ENCODE measurements at regions not wholly inside any gene's neighbourhood (a gene's known extent, or its start where the extent isn't known, plus 50 kb on each side); places are given as distances from the start of the nearest gene placed in this dataset.

GRCh38 chr9:75718677-75719076 is 171.8 kb upstream of the PCSK5 start:
- ChIA-PET RAD21 (ENCODE audit: low non-redundant PET in 1 of 2, low total read pairs in 2 of 2, uncharacterized antibody in 2 of 2, unreplicated experiment in 2 of 2) (no interaction called here), POLR2A (no interaction called here), CTCF (no interaction called here)
- TF ChIP-seq SIN3A (IDR thresholded peaks at IDR 0.05; ENCODE audit: low read depth) (no peak), CBX3 (IDR thresholded peaks at IDR 0.05; ENCODE audit: low read depth) (no peak), REST (IDR thresholded peaks at IDR 0.05; ENCODE audit: low read depth) (no peak)
- H3K27me3 ChIP-seq (ENCODE audit: insufficient read depth, low read length), result no peaks in the 10 kb centered on the region
- H3K9me3 ChIP-seq (ENCODE audit: control insufficient read depth in 1 of 2, insufficient read depth in 1 of 2, low read depth in 1 of 2, low read length in 2 of 2), result no peaks in the 10 kb centered on the region
- no peaks in the 10 kb centered on the region for H3K79me2 ChIP-seq (ENCODE audit: insufficient read depth, low read length)
- H3K27ac ChIP-seq (ENCODE audit: low read depth, low read length), result no peak overlapping the region
- H3K4me1 ChIP-seq (ENCODE audit: control insufficient read depth in 1 of 2, insufficient read depth in 2 of 2, low read length in 2 of 2), result no peaks in the 10 kb centered on the region
- H4K20me1 ChIP-seq (ENCODE audit: insufficient read depth), result no peaks in the 10 kb centered on the region
- no peak overlapping the region for H2AFZ ChIP-seq (ENCODE audit: low read depth, low read length, poor library complexity, severe bottlenecking)
- H3K9ac ChIP-seq (ENCODE audit: low read length), result no peak overlapping the region
- DNase-seq (ENCODE audit: low read depth, low spot score), result no peak
- BruUV-seq (replicated peaks), result no TSS peak
- H3K4me3 ChIP-seq (replicated peaks in 1 of 2; ENCODE audit: low read depth in 1 of 2, low read length in 2 of 2), result no peak overlapping the region
- H3K36me3 ChIP-seq (ENCODE audit: control insufficient read depth in 1 of 2, insufficient read depth in 2 of 2, low read length in 2 of 2), result no peaks in the 10 kb centered on the region
- ATAC-seq, result no peak
- H3K9me2 ChIP-seq (ENCODE audit: insufficient read depth), result no peaks in the 10 kb centered on the region
- intact Hi-C loops (cut with micrococcal nuclease), result no loop called here
- no peak overlapping the region for H3K4me2 ChIP-seq (ENCODE audit: low read length)

- intact Hi-C loops (cut with micrococcal nuclease), result no loop called here
- POLR2A ChIA-PET, result no interaction called here
These were observed 162.1 kb upstream of the PCSK5 start for GRCh38 chr9:75728391-75728790.

More at GRCh38 chr9:75728391-75728790, 162.1 kb upstream of the PCSK5 start:
- H3K79me2 ChIP-seq (ENCODE audit: insufficient read depth, low read length), result no peaks in the 10 kb centered on the region
- H3K4me2 ChIP-seq (ENCODE audit: low read length), result no peak overlapping the region
- no peaks in the 10 kb centered on the region for H4K20me1 ChIP-seq (ENCODE audit: insufficient read depth)
- TF ChIP-seq TCF7L2 (IDR thresholded peaks at IDR 0.05; ENCODE audit: borderline replicate concordance, extremely low read depth, insufficient read depth, insufficient read length) (no peak), POLR2A (IDR thresholded peaks at IDR 0.05; ENCODE audit: borderline replicate concordance, extremely low read depth, insufficient read depth, insufficient read length) (no peak)
- RAD21 ChIA-PET (ENCODE audit: low non-redundant PET in 1 of 2, low total read pairs in 2 of 2, uncharacterized antibody in 2 of 2, unreplicated experiment in 2 of 2), result no interaction called here
- H3K4me3 ChIP-seq (replicated peaks in 1 of 2; ENCODE audit: low read depth in 1 of 2, low read length in 2 of 2), result no peak overlapping the region
- CTCF ChIA-PET, result interaction anchor here (1.3 kb wide), 1 partner anchor 138 kb away, joined by 3 read pairs; no protein-coding TSS in a partner anchor
- no peak overlapping the region for H3K9ac ChIP-seq (ENCODE audit: low read length)
- ATAC-seq (no peak), DNase-seq (ENCODE audit: low read depth, low spot score) (no peak)
- BruUV-seq (replicated peaks), result no TSS peak
- H3K4me1 ChIP-seq (ENCODE audit: control insufficient read depth in 1 of 2, insufficient read depth in 2 of 2, low read length in 2 of 2), result no peaks in the 10 kb centered on the region
- no peak overlapping the region for H3K27ac ChIP-seq (ENCODE audit: low read depth, low read length)
- no peaks in the 10 kb centered on the region for H3K9me3 ChIP-seq (ENCODE audit: control insufficient read depth in 1 of 2, insufficient read depth in 1 of 2, low read depth in 1 of 2, low read length in 2 of 2)
- peaks cover 11% of the 10 kb centered on the region; the same call in 1 of the 2 replicates for H3K27me3 ChIP-seq (ENCODE audit: insufficient read depth, low read length)
- no peaks in the 10 kb centered on the region for H3K9me2 ChIP-seq (ENCODE audit: insufficient read depth)
- H3K36me3 ChIP-seq (ENCODE audit: control insufficient read depth in 1 of 2, insufficient read depth in 2 of 2, low read length in 2 of 2), result no peaks in the 10 kb centered on the region
- no peak overlapping the region for H2AFZ ChIP-seq (ENCODE audit: low read depth, low read length, poor library complexity, severe bottlenecking)
